H9 (cell line): ENCODE measurements at regions not wholly inside any gene's neighbourhood (a gene's known extent, or its start where the extent isn't known, plus 50 kb on each side); places are given as distances from the start of the nearest gene placed in this dataset.

ENCODE experiments used
- DNase-seq: peaks from one replicate; pipeline ENCODE4 v3.0.0-alpha.2; 2017
- H2AFZ ChIP-seq: one replicate; pipeline ENCODE4 v1.6.1; 2013; ENCODE audit warnings: mild to moderate bottlenecking, low read length, control low read depth, moderate library complexity
- H2AK5ac ChIP-seq: 2 replicates; pipeline ENCODE4 v1.6.1; 2013; ENCODE audit warnings: low read length, control low read depth, mixed read lengths; ENCODE audit not compliant: insufficient read length
- H2BK120ac ChIP-seq: one replicate; pipeline ENCODE4 v1.6.1; 2013; ENCODE audit warnings: low read depth, mild to moderate bottlenecking, low read length, control low read depth, inconsistent platforms; ENCODE audit not compliant: poor library complexity, severe bottlenecking
- H2BK12ac ChIP-seq: 2 replicates; pipeline ENCODE4 v1.6.1; 2013; ENCODE audit warnings: low read length, control low read depth, mixed read lengths, low read depth; ENCODE audit not compliant: insufficient read length
- H2BK15ac ChIP-seq: 2 replicates; pipeline ENCODE4 v1.6.1; 2013; ENCODE audit warnings: low read depth, low read length, control low read depth
- H2BK20ac ChIP-seq: one replicate; pipeline ENCODE4 v1.6.1; 2013; ENCODE audit warnings: low read depth, mild to moderate bottlenecking, low read length, control low read depth, inconsistent platforms; ENCODE audit not compliant: poor library complexity, severe bottlenecking
- H2BK5ac ChIP-seq: 2 replicates; pipeline ENCODE4 v1.6.1; 2013; ENCODE audit warnings: low read length, control low read depth, mixed read lengths; ENCODE audit not compliant: insufficient read length
- H3K14ac ChIP-seq: 2 replicates; pipeline ENCODE4 v1.6.1; 2013; ENCODE audit warnings: low read length, control low read depth; ENCODE audit not compliant: insufficient read depth
- H3K18ac ChIP-seq: 2 replicates; pipeline ENCODE4 v1.6.1; 2013; ENCODE audit warnings: low read depth, mild to moderate bottlenecking, mixed read lengths, low read length, control low read depth; ENCODE audit not compliant: insufficient read length
- H3K23ac ChIP-seq: 2 replicates; pipeline ENCODE4 v1.6.1; 2013; ENCODE audit warnings: low read length, control low read depth, mixed read lengths, low read depth; ENCODE audit not compliant: insufficient read length
- H3K23me2 ChIP-seq: 2 replicates; pipeline ENCODE4 v1.6.1; 2013; ENCODE audit warnings: low read depth, mild to moderate bottlenecking, mixed read lengths, low read length, control low read depth; ENCODE audit not compliant: insufficient read length, poor library complexity, severe bottlenecking
- H3K27ac ChIP-seq: 2 replicates; pipeline ENCODE4 v1.5.1; 2013; ENCODE audit warnings: low read length, control low read depth, mixed read lengths, low read depth; ENCODE audit not compliant: insufficient read length
- H3K27me3 ChIP-seq: 2 replicates; pipeline ENCODE4 v1.6.1; 2013; ENCODE audit warnings: low read length, control low read depth, inconsistent platforms; ENCODE audit not compliant: insufficient read depth
- H3K4ac ChIP-seq: 2 replicates; pipeline ENCODE4 v1.6.1; 2013; ENCODE audit warnings: low read depth, mild to moderate bottlenecking, control low read depth, inconsistent platforms, low read length, moderate library complexity
- H3K4me1 ChIP-seq: 2 replicates; pipeline ENCODE4 v1.6.1; 2013; ENCODE audit warnings: low read length, control low read depth, inconsistent platforms; ENCODE audit not compliant: insufficient read depth
- H3K4me2 ChIP-seq: 2 replicates; pipeline ENCODE4 v1.6.1; 2013; ENCODE audit warnings: low read length, control low read depth, mixed read lengths; ENCODE audit not compliant: insufficient read length, insufficient read depth
- H3K56ac ChIP-seq: 2 replicates; pipeline ENCODE4 v1.6.1; 2013; ENCODE audit warnings: low read depth, mild to moderate bottlenecking, mixed read lengths, low read length, control low read depth; ENCODE audit not compliant: insufficient read length
- H3K79me1 ChIP-seq: 2 replicates; pipeline ENCODE4 v1.6.1; 2013; ENCODE audit warnings: low read depth, mild to moderate bottlenecking, moderate library complexity, low read length, control low read depth, inconsistent platforms; ENCODE audit not compliant: insufficient read depth, poor library complexity, severe bottlenecking
- H3K79me2 ChIP-seq: 2 replicates; pipeline ENCODE4 v1.6.1; 2013; ENCODE audit warnings: low read length, control low read depth, inconsistent platforms; ENCODE audit not compliant: insufficient read depth
- H3K9ac ChIP-seq: 2 replicates; pipeline ENCODE4 v1.6.1; 2013; ENCODE audit warnings: low read length, control low read depth, mixed read lengths; ENCODE audit not compliant: insufficient read length; ENCODE audit errors: extremely low read depth
- H3K9me3 ChIP-seq: one replicate; pipeline ENCODE4 v1.6.1; 2013; ENCODE audit warnings: low read depth, low read length, inconsistent platforms; ENCODE audit not compliant: control insufficient read depth
- H3T11ph ChIP-seq: one replicate; pipeline ENCODE4 v1.6.1; 2013; ENCODE audit warnings: mild to moderate bottlenecking, low read length, control low read depth, inconsistent platforms
- H4K20me1 ChIP-seq: one replicate; pipeline ENCODE4 v1.6.1; 2013; ENCODE audit not compliant: control insufficient read depth, insufficient read length, insufficient read depth
- H4K5ac ChIP-seq: 2 replicates; pipeline ENCODE4 v1.6.1; 2013; ENCODE audit warnings: low read depth, mild to moderate bottlenecking, mixed read lengths, low read length, control low read depth; ENCODE audit not compliant: insufficient read length
- H4K8ac ChIP-seq: replicated peaks from 2 replicates; pipeline ENCODE4 v1.6.1; 2013; ENCODE audit warnings: low read length, control low read depth, mixed read lengths, low read depth; ENCODE audit not compliant: insufficient read length
- H4K91ac ChIP-seq: 2 replicates; pipeline ENCODE4 v1.6.1; 2013; ENCODE audit warnings: low read depth, mild to moderate bottlenecking, moderate library complexity, mixed read lengths, low read length, control low read depth; ENCODE audit not compliant: insufficient read length
- H3K27ac Mint-ChIP-seq, 3 experiments: 2 replicates in 2 of 3; 3 replicates in 1 of 3; pipeline ENCODE4 v1.8.0; 2020 to 2021; ENCODE audit warnings: mixed read lengths in 3 of 3, mild to moderate bottlenecking in 1 of 3, moderate library complexity in 1 of 3
- H3K27me3 Mint-ChIP-seq: 2 replicates; pipeline ENCODE4 v1.8.0; 2021; ENCODE audit warnings: low read depth, mild to moderate bottlenecking, moderate library complexity, mixed read lengths
- H3K36me3 Mint-ChIP-seq, 3 experiments: 2 replicates in 2 of 3; 3 replicates in 1 of 3; pipeline ENCODE4 v1.8.0; 2020 to 2021; ENCODE audit warnings: low read depth in 3 of 3, mixed read lengths in 3 of 3; ENCODE audit not compliant: insufficient read depth in 1 of 3
- H3K4me1 Mint-ChIP-seq, 2 experiments: 2 replicates each; pipeline ENCODE4 v1.8.0; 2020; ENCODE audit warnings: mixed read lengths in 2 of 2
- H3K4me3 Mint-ChIP-seq, 2 experiments: 2 replicates in 1 of 2; 3 replicates in 1 of 2; pipeline ENCODE4 v1.8.0; 2020 to 2021; ENCODE audit warnings: mild to moderate bottlenecking in 2 of 2, mixed read lengths in 2 of 2, moderate library complexity in 1 of 2
- H3K9me3 Mint-ChIP-seq, 2 experiments: 2 replicates in 1 of 2; 3 replicates in 1 of 2; pipeline ENCODE4 v1.8.0; 2020; ENCODE audit warnings: mild to moderate bottlenecking in 2 of 2, mixed read lengths in 2 of 2, moderate library complexity in 1 of 2
- CTCF ChIP-seq: fragments of 200-600 bp; sonication (generic); conservative IDR thresholded peaks from 3 replicates; pipeline ENCODE4 v1.8.0; 2021; ENCODE audit warnings: antibody characterized with exemption, mild to moderate bottlenecking
- WGBS: extraction: QIAGEN DNeasy Blood & Tissue Kit; methylation state at CpG from one replicate; pipeline ENCODE4 v1.1.7; 2013; ENCODE audit warnings: missing lambda C conversion rate, low lambda C conversion rate, mixed read lengths; ENCODE audit not compliant: insufficient read length; ENCODE audit errors: extremely low coverage; 5-methylcytosine and 5-hydroxymethylcytosine counted together

DNA sequence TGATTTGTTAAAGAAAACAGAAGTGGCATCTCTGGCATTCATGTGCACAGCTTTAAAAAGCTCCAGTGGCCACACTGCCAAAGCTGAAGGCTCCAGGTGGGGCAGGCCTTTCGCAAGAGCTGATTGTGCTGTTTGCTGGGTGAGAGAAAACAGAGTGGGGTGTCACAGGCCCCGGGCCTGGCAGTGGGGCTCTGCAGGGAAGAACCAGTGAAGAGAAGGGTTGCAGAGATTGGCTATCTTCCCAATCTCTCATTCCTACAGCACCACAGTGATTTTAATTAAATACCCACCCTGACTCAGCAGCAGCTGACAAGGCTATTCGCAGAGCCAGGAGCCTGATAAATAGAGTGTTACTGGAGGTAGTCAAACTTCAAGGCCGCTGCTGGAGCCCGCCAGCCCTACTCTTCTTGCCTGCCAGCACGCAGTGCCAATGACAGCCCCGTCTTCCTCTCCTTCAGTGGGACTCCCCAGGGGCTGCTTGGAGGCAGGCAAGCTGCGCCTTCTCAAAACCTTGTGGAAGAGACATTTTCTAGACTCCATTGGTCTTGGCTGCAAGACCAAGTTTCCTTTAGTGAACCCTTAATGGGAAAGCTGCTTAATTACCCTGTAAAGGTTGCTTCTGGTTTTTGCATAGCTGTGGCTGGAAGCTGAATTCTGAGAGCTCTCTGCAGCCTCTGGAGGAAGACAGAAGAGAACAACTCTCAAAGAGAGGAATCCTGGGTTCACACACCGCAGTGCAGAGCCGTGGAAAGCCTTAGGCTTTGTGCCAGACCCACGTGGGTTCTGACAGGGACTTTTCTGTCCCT is 225.8 kb upstream of the SLCO3A1 start:
- no peak overlapping the region for H2BK120ac ChIP-seq
- H3K27me3 ChIP-seq = no peaks in the 10 kb centered on the region
- H3K4me2 ChIP-seq = no peak overlapping the region
- no peaks in the 10 kb centered on the region for H3K79me2 ChIP-seq
- no peak overlapping the region for H2BK12ac ChIP-seq
- Mint-ChIP-seq H3K4me1 (peaks cover 3 to 11% of the 10 kb centered on the region in 2 experiments; a peak in 3 of 4 replicates), H3K27ac (no peak overlapping the region), H3K36me3 (peaks cover 0 to 2% (median 0%) of the 10 kb centered on the region in 3 experiments; a peak in 2 of 7 replicates), H3K9me3 (peaks cover 2 to 3% of the 10 kb centered on the region in 2 experiments; a peak in 1 of 5 replicates), H3K4me3 (no peak overlapping the region), H3K27me3 (no peaks in the 10 kb centered on the region)
- H2AK5ac ChIP-seq = no peak overlapping the region
- no CpG with 5 or more reads among the region's 11 CpGs for WGBS
- no peaks in the 10 kb centered on the region for H4K20me1 ChIP-seq
- no peak overlapping the region for H3K56ac ChIP-seq
- no peak overlapping the region for H2BK5ac ChIP-seq
- peaks cover 2% of the 10 kb centered on the region; the same call in 1 of the 2 replicates for H3K4me1 ChIP-seq
- H3K18ac ChIP-seq = no peak overlapping the region
- H3K23me2 ChIP-seq = no peaks in the 10 kb centered on the region
- TF ChIP-seq CTCF = no peak
- H3K9me3 ChIP-seq = no peaks in the 10 kb centered on the region
- H2BK20ac ChIP-seq = no peak overlapping the region
- H3K23ac ChIP-seq = no peak overlapping the region
- H4K91ac ChIP-seq = no peak overlapping the region
- no peak overlapping the region for H4K5ac ChIP-seq
- no peak for DNase-seq
- no peak overlapping the region for H2AFZ ChIP-seq
- no peak overlapping the region for H2BK15ac ChIP-seq
- no peak overlapping the region for H3K4ac ChIP-seq
- H3K14ac ChIP-seq = no peak overlapping the region
- no peak overlapping the region for H3K27ac ChIP-seq
- no peak overlapping the region for H3T11ph ChIP-seq
- no peak overlapping the region for H4K8ac ChIP-seq
- no peaks in the 10 kb centered on the region for H3K79me1 ChIP-seq
- no peak overlapping the region for H3K9ac ChIP-seq
